A549 (cell line): ENCODE measurements at regions not wholly inside any gene's neighbourhood (a gene's known extent, or its start where the extent isn't known, plus 50 kb on each side); places are given as distances from the start of the nearest gene placed in this dataset.

Experiments used
- BHLHE40 ChIP-seq: IDR thresholded peaks from 2 replicates; pipeline ENCODE4 v1.6.1; 2012; ENCODE audit warnings: low read depth, low read length, inconsistent platforms
- CTCF ChIP-seq: fragments of >200 bp; sonication (Bioruptor Twin); formaldehyde crosslinking; IDR thresholded peaks from 3 replicates; pipeline ENCODE4 v1.5.1; 2016
- EHF ChIP-seq: fragments of 250-450 bp; sonication (Bioruptor Pico); IDR thresholded peaks from 2 replicates; pipeline ENCODE4 v1.5.0; 2020; ENCODE audit warnings: mild to moderate bottlenecking
- EP300 ChIP-seq, 2 experiments: fragments of >200 bp; sonication (Bioruptor Twin); formaldehyde crosslinking; IDR thresholded peaks; 2 replicates in 1 of 2; 3 replicates in 1 of 2; pipeline ENCODE4 v1.6.1; 2016 to 2017
- FOSB ChIP-seq: fragments of 250-450 bp; sonication (Bioruptor Pico); IDR thresholded peaks from 2 replicates; pipeline ENCODE4 v1.5.0; 2020; ENCODE audit warnings: mild to moderate bottlenecking, moderate library complexity
- MAZ ChIP-seq: fragments of 150-350 bp; IDR thresholded peaks from 2 replicates; pipeline ENCODE4 v1.6.1; 2014; ENCODE audit warnings: antibody characterized with exemption, low read depth, low read length, borderline replicate concordance
- POLR2A ChIP-seq: IDR thresholded peaks from 2 replicates; pipeline ENCODE4 v1.6.1; 2012; ENCODE audit warnings: mild to moderate bottlenecking, low read length

- TF ChIP-seq BHLHE40 (no peak), EP300 (IDR thresholded peaks at IDR 0.05) (no peak), FOSB (CRISPR knock-in tag) (no peak), POLR2A (no peak), CTCF (no peak), EHF (no peak), MAZ (no peak)
These were observed 173.0 kb upstream of the ALKAL2 start for GRCh38 chr2:460861-461260.
